Esophagus muscularis mucosa (tissue), 4 donors: ENCODE measurements at regions not wholly inside any gene's neighbourhood (a gene's known extent, or its start where the extent isn't known, plus 50 kb on each side); places are given as distances from the start of the nearest gene placed in this dataset.

ENCODE experiments used
- DNase-seq: peaks from one replicate; pipeline ENCODE4 v3.0.0-alpha.2; 2017; ENCODE audit errors: extremely low spot score
- H3K27ac ChIP-seq, 4 donors: fragments of 200-600 bp; sonication (generic); replicated peaks in 1 of 4; 1 replicate in 3 of 4; 2 replicates in 1 of 4; pipeline ENCODE4 v1.5.1; 2016 to 2019; ENCODE audit warnings: mild to moderate bottlenecking in 1 of 4
- H3K27me3 ChIP-seq, 4 donors: fragments of 200-600 bp; sonication (generic); one replicate each; pipeline versions ENCODE4 v1.5.1 to v1.6.0; 2016 to 2019
- H3K36me3 ChIP-seq, 4 donors: fragments of 200-600 bp; sonication (generic); one replicate each; pipeline ENCODE4 v1.5.1; 2016 to 2019
- H3K4me1 ChIP-seq, 4 donors: fragments of 200-600 bp; sonication (generic); one replicate each; pipeline ENCODE4 v1.5.1; 2016 to 2019
- H3K4me3 ChIP-seq, 4 donors: fragments of 200-600 bp; sonication (generic); 1 replicate in 2 of 4; 2 replicates in 2 of 4; pipeline ENCODE4 v1.5.1; 2016 to 2019; ENCODE audit warnings: mild to moderate bottlenecking in 4 of 4, moderate library complexity in 1 of 4
- H3K9me3 ChIP-seq, 4 donors: fragments of 200-600 bp; sonication (generic); 1 replicate in 3 of 4; 2 replicates in 1 of 4; pipeline ENCODE4 v1.5.1; 2016 to 2019
- EP300 ChIP-seq: sonication (generic); formaldehyde crosslinking; IDR thresholded peaks from one replicate; pipeline ENCODE4 v1.6.1; 2017; ENCODE audit warnings: antibody characterized with exemption
- POLR2A ChIP-seq: fragments of 450-650 bp; IDR thresholded peaks from one replicate; pipeline ENCODE4 v1.6.1; 2017; ENCODE audit warnings: antibody characterized with exemption, moderate library complexity, mild to moderate bottlenecking, low read depth
- POLR2AphosphoS5 ChIP-seq, 2 donors: sonication (generic); formaldehyde crosslinking; IDR thresholded peaks; one replicate each; pipeline ENCODE4 v1.6.1; 2017; ENCODE audit warnings: antibody characterized with exemption in 2 of 2
- WGBS: methylation state at CpG from one replicate; pipeline ENCODE4 v1.1.5; 2018; 5-methylcytosine and 5-hydroxymethylcytosine counted together
- intact Hi-C: fragments of 100-400 bp; cut with DNase I; formaldehyde crosslinking; loops from one replicate; pipeline ENCODE4 v1.15.1; 2023
- TF ChIP-seq, protein P1 (sequence below), 3 experiments: fragments of 200-600 bp in 2 of 3; fragments of 450-650 bp in 1 of 3; sonication (generic) in 2 of 3; IDR thresholded peaks; one replicate each; pipeline ENCODE4 v1.5.1; 2017 to 2019; ENCODE audit warnings: antibody characterized with exemption in 3 of 3, mild to moderate bottlenecking in 2 of 3, moderate library complexity in 1 of 3

- intact Hi-C loops, result no loop called here
- H3K4me3 ChIP-seq, result no peak overlapping the region
- 67% methylated on average over 2 of the region's 2 CpGs for WGBS
- TF ChIP-seq EP300 (no peak), POLR2A (no peak), POLR2AphosphoS5 (IDR thresholded peaks at IDR 0.05) (no peak)
- TF ChIP-seq, protein P1, sequence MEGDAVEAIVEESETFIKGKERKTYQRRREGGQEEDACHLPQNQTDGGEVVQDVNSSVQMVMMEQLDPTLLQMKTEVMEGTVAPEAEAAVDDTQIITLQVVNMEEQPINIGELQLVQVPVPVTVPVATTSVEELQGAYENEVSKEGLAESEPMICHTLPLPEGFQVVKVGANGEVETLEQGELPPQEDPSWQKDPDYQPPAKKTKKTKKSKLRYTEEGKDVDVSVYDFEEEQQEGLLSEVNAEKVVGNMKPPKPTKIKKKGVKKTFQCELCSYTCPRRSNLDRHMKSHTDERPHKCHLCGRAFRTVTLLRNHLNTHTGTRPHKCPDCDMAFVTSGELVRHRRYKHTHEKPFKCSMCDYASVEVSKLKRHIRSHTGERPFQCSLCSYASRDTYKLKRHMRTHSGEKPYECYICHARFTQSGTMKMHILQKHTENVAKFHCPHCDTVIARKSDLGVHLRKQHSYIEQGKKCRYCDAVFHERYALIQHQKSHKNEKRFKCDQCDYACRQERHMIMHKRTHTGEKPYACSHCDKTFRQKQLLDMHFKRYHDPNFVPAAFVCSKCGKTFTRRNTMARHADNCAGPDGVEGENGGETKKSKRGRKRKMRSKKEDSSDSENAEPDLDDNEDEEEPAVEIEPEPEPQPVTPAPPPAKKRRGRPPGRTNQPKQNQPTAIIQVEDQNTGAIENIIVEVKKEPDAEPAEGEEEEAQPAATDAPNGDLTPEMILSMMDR (IDR thresholded peaks at IDR 0.05), result no peak
- H3K9me3 ChIP-seq, result no peaks in the 10 kb centered on the region
- peaks cover 0 to 7% (median 2%) of the 10 kb centered on the region in 4 donors for H3K4me1 ChIP-seq
- no peaks in the 10 kb centered on the region for H3K27me3 ChIP-seq
- no peak overlapping the region for H3K27ac ChIP-seq
- H3K36me3 ChIP-seq, result no peaks in the 10 kb centered on the region
- no peak for DNase-seq
Observed at GRCh38 chr1:187236199-187236598, 407.4 kb downstream of the PLA2G4A start.

DNA sequence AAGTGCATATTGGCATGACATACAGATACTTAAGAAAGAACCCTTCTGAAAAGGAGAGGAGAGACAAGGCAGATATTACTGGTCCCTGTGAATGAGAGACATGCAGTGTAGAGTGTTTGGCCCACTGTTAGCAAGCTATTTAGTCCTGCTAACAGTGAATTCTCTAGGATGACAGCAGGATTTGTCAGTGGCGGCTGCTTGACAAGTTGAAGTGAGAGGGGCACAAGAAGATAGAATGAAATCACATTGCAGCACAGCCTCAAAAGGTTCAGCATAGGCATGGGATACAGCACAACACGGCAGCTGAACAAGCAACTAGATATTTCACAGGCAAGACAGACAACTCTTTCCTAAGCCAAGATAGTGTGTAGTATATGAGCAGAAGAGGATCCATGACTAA is 407.9 kb downstream of the PLA2G4A start:
- peaks cover 0 to 7% (median 2%) of the 10 kb centered on the region in 4 donors for H3K4me1 ChIP-seq
- no peaks in the 10 kb centered on the region for H3K27me3 ChIP-seq
- no peak for DNase-seq
- TF ChIP-seq POLR2AphosphoS5 (IDR thresholded peaks at IDR 0.05), result no peak
- TF ChIP-seq EP300, result no peak
- TF ChIP-seq, protein P1 (IDR thresholded peaks at IDR 0.05), result no peak
- no peak for TF ChIP-seq POLR2A
- 74% methylated on average over 2 of the region's 2 CpGs for WGBS
- no peak overlapping the region for H3K27ac ChIP-seq
- no peaks in the 10 kb centered on the region for H3K36me3 ChIP-seq
- H3K4me3 ChIP-seq, result no peak overlapping the region
- no peaks in the 10 kb centered on the region for H3K9me3 ChIP-seq
- intact Hi-C loops, result no loop called here

DNA sequence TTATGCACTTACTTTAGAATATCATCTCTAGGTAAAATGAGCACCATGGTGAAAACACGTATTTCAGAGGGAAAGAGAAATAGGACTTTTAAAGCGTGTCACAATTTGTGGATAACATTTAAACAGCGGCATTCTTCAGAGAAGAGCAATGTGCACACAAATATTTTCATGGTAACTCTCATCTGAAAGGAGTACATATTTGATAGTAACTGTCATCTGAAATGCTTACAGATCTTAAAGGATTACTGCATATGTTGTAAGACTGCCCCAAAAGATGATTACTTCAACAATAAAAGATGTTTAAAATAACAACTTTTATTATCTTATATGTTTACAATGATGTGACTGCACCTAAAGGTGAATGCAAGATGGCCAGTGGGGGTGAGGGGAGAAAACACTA is 408.8 kb downstream of the PLA2G4A start:
- DNase-seq, result no peak
- intact Hi-C loops, result no loop called here
- Histone ChIP-seq H3K4me3 (no peak overlapping the region), H3K9me3 (no peaks in the 10 kb centered on the region), H3K4me1 (peaks cover 0 to 7% (median 2%) of the 10 kb centered on the region in 4 donors), H3K36me3 (no peaks in the 10 kb centered on the region), H3K27ac (no peak overlapping the region), H3K27me3 (no peaks in the 10 kb centered on the region)
- TF ChIP-seq, protein P1 (IDR thresholded peaks at IDR 0.05), result no peak
- TF ChIP-seq POLR2AphosphoS5 (IDR thresholded peaks at IDR 0.05) (no peak), EP300 (no peak), POLR2A (no peak)
- WGBS, result 89% methylated on average over 3 of the region's 3 CpGs

- no peak for DNase-seq
- Histone ChIP-seq H3K9me3 (no peaks in the 10 kb centered on the region), H3K27me3 (no peaks in the 10 kb centered on the region), H3K4me3 (no peak overlapping the region), H3K4me1 (no peaks in the 10 kb centered on the region), H3K27ac (no peak overlapping the region), H3K36me3 (no peaks in the 10 kb centered on the region)
- TF ChIP-seq, protein P1 (IDR thresholded peaks at IDR 0.05), result no peak
- no peak for TF ChIP-seq POLR2AphosphoS5 (IDR thresholded peaks at IDR 0.05)
- intact Hi-C loops, result no loop called here
Observed at GRCh38 chr1:187241971-187242370, 413.2 kb downstream of the PLA2G4A start.

- Histone ChIP-seq H3K36me3 (no peaks in the 10 kb centered on the region), H3K27ac (no peak overlapping the region), H3K9me3 (no peaks in the 10 kb centered on the region), H3K4me3 (no peak overlapping the region), H3K27me3 (no peaks in the 10 kb centered on the region), H3K4me1 (no peaks in the 10 kb centered on the region)
- DNase-seq, result no peak
- intact Hi-C loops, result no loop called here
- WGBS, result 46% methylated on average over 4 of the region's 4 CpGs
- TF ChIP-seq POLR2A (no peak), POLR2AphosphoS5 (IDR thresholded peaks at IDR 0.05) (no peak), EP300 (no peak)
- TF ChIP-seq, protein P1 (IDR thresholded peaks at IDR 0.05), result no peak
Observed at GRCh38 chr1:187244623-187245022, 415.9 kb downstream of the PLA2G4A start.
